GM12891 (cell line): ENCODE measurements at regions not wholly inside any gene's neighbourhood (a gene's known extent, or its start where the extent isn't known, plus 50 kb on each side); places are given as distances from the start of the nearest gene placed in this dataset.
"Not testable (repeated sequence)": the region's sequence is repeated elsewhere in the genome, so short reads cannot be mapped to it uniquely, and the experiment has no call there.

Source experiments
- DNase-seq: peaks from one replicate; pipeline ENCODE4 v3.0.0; 2011; ENCODE audit warnings: low spot score; ENCODE audit not compliant: insufficient read length
- FAIRE-seq: peaks from 2 replicates; lab custom pipeline; 2011; peaks lifted over from hg19 to GRCh38; lab: Jason Lieb, UNC
- PAX5 ChIP-seq: IDR thresholded peaks from 2 replicates; pipeline ENCODE4 v1.6.1; 2011; ENCODE audit warnings: low read length, moderate library complexity, mild to moderate bottlenecking; ENCODE audit not compliant: insufficient read depth, severe bottlenecking
- POLR2A ChIP-seq: IDR thresholded peaks from 2 replicates; pipeline ENCODE4 v1.6.1; 2011; ENCODE audit warnings: low read depth, low read length, control low read depth
- POLR2AphosphoS5 ChIP-seq: IDR thresholded peaks from 2 replicates; pipeline ENCODE4 v1.6.1; 2011; ENCODE audit warnings: low read depth, low read length, control low read depth
- POU2F2 ChIP-seq: IDR thresholded peaks from 2 replicates; pipeline ENCODE4 v1.6.1; 2011; ENCODE audit warnings: low read depth, mild to moderate bottlenecking, control low read depth, low read length, moderate library complexity
- SPI1 ChIP-seq: IDR thresholded peaks from 2 replicates; pipeline ENCODE4 v1.6.1; 2011; ENCODE audit warnings: low read depth, low read length, control low read depth
- TAF1 ChIP-seq: IDR thresholded peaks from 2 replicates; pipeline ENCODE4 v1.6.1; 2011; ENCODE audit warnings: low read depth, low read length, control low read depth

DNA sequence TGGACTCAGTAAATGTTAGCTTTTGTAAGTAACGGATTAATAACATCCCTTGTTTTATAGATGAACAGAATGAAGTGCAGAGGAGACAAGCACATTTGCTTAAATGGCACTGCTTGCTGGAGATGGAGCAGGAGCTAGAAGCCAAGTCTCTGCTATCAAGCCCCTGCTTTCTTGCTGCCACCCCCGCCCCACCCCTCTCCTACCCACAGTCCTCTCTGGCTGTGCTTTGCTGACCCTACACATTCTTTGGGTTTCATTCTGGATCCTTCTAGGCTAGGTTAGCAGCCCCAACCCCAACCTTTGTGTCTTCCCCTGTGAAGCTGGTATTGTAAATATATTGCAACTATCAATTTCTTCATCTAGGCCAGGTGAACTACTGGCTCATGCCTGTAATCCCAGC is 77.5 kb upstream of the CAPZB start:
- DNase-seq (no peak), FAIRE-seq (no peak)
- no peak for TF ChIP-seq PAX5
- TF ChIP-seq POLR2AphosphoS5 = no peak

DNA sequence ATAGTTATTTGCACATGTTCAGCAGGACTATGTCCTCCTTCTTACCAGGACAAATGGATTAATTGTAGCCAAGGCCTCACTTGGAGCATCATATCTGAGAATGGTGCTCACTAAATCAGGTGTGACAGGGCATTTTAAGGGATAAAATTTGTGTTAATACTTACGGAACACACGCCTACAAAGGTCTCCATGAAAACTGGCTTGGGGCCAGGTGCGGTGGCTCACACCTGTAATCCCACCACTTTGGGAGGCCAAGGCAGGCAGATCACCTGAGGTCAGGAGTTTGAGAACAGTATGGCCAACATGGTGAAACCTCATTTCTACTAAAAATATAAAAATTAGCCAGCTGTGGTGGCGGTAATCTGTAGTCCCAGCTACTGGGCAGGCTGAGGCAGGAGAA is 75.1 kb upstream of the CAPZB start:
- TF ChIP-seq TAF1 = no peak
- no peak for TF ChIP-seq POLR2AphosphoS5
- no peak for TF ChIP-seq POU2F2
- TF ChIP-seq POLR2A = no peak
- TF ChIP-seq PAX5 = no peak
- no peak for TF ChIP-seq SPI1
- DNase-seq (no peak), FAIRE-seq (no peak)

GRCh38 chr1:19559641-19560040 is 74.3 kb upstream of the CAPZB start:
- no peak for FAIRE-seq
- DNase-seq = no peak
- TF ChIP-seq POLR2AphosphoS5 (no peak), POU2F2 (no peak), POLR2A (no peak), PAX5 (no peak)

DNA sequence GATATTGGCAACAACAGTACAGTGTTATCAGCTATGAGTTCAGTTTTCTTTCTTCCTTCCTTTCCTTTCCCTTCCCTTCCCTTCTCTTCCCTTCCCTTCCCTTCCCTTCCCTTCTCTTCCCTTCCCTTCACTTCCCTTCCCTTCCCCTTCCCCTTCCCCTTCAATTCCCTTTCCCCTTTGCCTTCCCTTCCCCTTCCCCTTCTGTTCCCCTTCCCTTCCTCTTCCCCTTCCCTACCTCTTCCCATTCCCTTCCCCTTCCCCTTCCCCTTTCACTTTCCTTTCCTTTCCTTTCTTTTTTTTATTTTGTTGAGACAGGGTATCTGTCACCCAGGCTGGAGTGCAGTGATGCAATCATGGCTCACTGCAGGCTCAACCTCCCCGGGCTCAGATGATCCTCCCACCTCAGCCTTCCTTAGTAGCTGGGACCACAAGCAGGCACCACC is 72.3 kb upstream of the CAPZB start:
- TF ChIP-seq POU2F2 = no peak
- TF ChIP-seq POLR2A = no peak
- TF ChIP-seq PAX5 = no peak
- no peak for TF ChIP-seq POLR2AphosphoS5
- TF ChIP-seq SPI1 = no peak
- no peak for TF ChIP-seq TAF1
- DNase-seq (no peak), FAIRE-seq (no peak)

GRCh38 chr1:19554090-19554489 is 68.8 kb upstream of the CAPZB start:
- DNase-seq (no peak), FAIRE-seq (no peak)
- TF ChIP-seq POU2F2 (no peak), SPI1 (no peak), PAX5 (no peak), POLR2A (no peak), POLR2AphosphoS5 (no peak), TAF1 (no peak)

GRCh38 chr1:19552291-19553010 is 67.1 kb upstream of the CAPZB start:
- DNase-seq = no peak
- TF ChIP-seq PAX5 = no peak
- TF ChIP-seq POLR2A = no peak
- no peak for TF ChIP-seq POU2F2
- no peak for TF ChIP-seq TAF1
- TF ChIP-seq POLR2AphosphoS5 = no peak
- TF ChIP-seq SPI1 = no peak
- FAIRE-seq = no peak

GRCh38 chr1:19551837-19552236 is 66.5 kb upstream of the CAPZB start:
- not testable (repeated sequence) for FAIRE-seq, DNase-seq

GRCh38 chr1:19550437-19550836 is 65.1 kb upstream of the CAPZB start:
- not testable (repeated sequence) for DNase-seq, FAIRE-seq

GRCh38 chr1:19547814-19548213 is 62.5 kb upstream of the CAPZB start:
- no peak for FAIRE-seq
- TF ChIP-seq SPI1 = no peak
- TF ChIP-seq PAX5 = no peak
- no peak for TF ChIP-seq POLR2A
- DNase-seq = no peak

- FAIRE-seq (no peak), DNase-seq (no peak)
- TF ChIP-seq POLR2A = no peak
- no peak for TF ChIP-seq POLR2AphosphoS5
- no peak for TF ChIP-seq TAF1
- no peak for TF ChIP-seq PAX5
- no peak for TF ChIP-seq POU2F2
- TF ChIP-seq SPI1 = no peak
Observed at GRCh38 chr1:19536519-19536918, 51.2 kb upstream of the CAPZB start.

DNA sequence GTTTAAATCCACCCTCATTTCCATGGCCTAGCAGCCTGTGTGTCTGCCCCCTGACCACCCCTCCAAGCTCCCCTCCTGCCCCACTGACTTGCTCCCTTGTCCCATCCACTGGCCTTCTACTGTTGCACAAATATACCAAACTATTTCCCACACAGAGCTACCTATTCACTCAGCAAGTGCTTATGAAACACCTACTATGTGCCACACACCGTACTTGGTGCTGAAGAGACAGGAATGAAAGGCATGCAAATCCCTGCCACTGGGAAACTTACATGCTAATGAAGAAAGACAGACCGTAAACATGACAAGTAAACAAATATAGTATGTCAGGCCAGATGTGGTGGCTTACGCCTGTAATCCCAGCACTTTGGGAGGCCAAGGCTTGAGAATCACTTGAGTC is 49.9 kb upstream of the CAPZB start:
- DNase-seq = no peak
- no peak for TF ChIP-seq POU2F2
- TF ChIP-seq SPI1 = no peak
- no peak for TF ChIP-seq POLR2AphosphoS5
- TF ChIP-seq PAX5 = no peak
- TF ChIP-seq TAF1 = no peak
- no peak for TF ChIP-seq POLR2A
- FAIRE-seq = no peak
